Mammary epithelial cell (primary cell): ENCODE measurements at regions not wholly inside any gene's neighbourhood (a gene's known extent, or its start where the extent isn't known, plus 50 kb on each side); places are given as distances from the start of the nearest gene placed in this dataset.

Source experiments
- EZH2 ChIP-seq: IDR thresholded peaks from 2 replicates; pipeline ENCODE4 v1.6.1; 2012; ENCODE audit warnings: low read length, inconsistent platforms, borderline replicate concordance
- TF ChIP-seq, protein P1 (sequence below), 2 donors: IDR thresholded peaks in 1 of 2; conservative IDR thresholded peaks in 1 of 2; 2 replicates each; pipeline ENCODE4 v1.5.1; 2011 to 2012; ENCODE audit warnings: inconsistent platforms in 2 of 2, low read length in 2 of 2, mild to moderate bottlenecking in 2 of 2, control low read depth in 1 of 2, low read depth in 1 of 2; ENCODE audit not compliant: insufficient read depth in 1 of 2; ENCODE audit errors: extremely low read depth in 1 of 2

DNA sequence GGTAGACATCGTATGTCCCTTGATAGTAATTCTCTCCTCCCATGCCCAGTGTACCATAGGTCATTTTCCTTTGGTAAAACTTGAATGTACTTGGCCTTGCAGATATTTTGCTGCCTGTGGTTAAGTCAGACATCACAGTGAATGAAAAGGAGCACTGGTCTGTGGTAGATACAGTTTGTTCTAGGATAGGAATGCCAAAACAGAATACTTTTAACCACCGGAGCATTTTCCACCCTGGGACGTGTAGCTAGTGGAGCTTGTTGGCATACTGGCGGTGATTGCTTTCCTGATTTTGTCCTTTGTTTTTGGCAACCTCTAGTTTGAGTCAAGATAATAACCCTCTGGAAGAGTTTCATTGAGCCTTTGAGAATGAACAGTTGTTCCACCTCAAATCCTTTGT is 92.0 kb upstream of the BMPER start:
- TF ChIP-seq, protein P1, sequence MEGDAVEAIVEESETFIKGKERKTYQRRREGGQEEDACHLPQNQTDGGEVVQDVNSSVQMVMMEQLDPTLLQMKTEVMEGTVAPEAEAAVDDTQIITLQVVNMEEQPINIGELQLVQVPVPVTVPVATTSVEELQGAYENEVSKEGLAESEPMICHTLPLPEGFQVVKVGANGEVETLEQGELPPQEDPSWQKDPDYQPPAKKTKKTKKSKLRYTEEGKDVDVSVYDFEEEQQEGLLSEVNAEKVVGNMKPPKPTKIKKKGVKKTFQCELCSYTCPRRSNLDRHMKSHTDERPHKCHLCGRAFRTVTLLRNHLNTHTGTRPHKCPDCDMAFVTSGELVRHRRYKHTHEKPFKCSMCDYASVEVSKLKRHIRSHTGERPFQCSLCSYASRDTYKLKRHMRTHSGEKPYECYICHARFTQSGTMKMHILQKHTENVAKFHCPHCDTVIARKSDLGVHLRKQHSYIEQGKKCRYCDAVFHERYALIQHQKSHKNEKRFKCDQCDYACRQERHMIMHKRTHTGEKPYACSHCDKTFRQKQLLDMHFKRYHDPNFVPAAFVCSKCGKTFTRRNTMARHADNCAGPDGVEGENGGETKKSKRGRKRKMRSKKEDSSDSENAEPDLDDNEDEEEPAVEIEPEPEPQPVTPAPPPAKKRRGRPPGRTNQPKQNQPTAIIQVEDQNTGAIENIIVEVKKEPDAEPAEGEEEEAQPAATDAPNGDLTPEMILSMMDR (conservative IDR thresholded peaks at IDR 0.05 in 1 of 2, IDR thresholded peaks at IDR 0.05 in 1 of 2; ENCODE audit: extremely low read depth in 1 of 2, insufficient read depth in 1 of 2, low read depth in 1 of 2, low read length in 2 of 2), result no peak
- TF ChIP-seq EZH2, result no peak
